Neutrophil (primary cell): ENCODE measurements at regions not wholly inside any gene's neighbourhood (a gene's known extent, or its start where the extent isn't known, plus 50 kb on each side); places are given as distances from the start of the nearest gene placed in this dataset.

Experiments
- H3K27ac ChIP-seq: fragments of 200-600 bp; sonication (generic); 2 replicates; pipeline ENCODE4 v1.5.1; 2016; ENCODE audit warnings: mild to moderate bottlenecking, moderate library complexity
- H3K27me3 ChIP-seq: fragments of 200-600 bp; sonication (generic); 2 replicates; pipeline ENCODE4 v1.6.0; 2016; ENCODE audit warnings: mild to moderate bottlenecking
- H3K36me3 ChIP-seq: fragments of 200-600 bp; sonication (generic); 2 replicates; pipeline ENCODE4 v1.5.1; 2017
- H3K4me1 ChIP-seq, 2 experiments: fragments of 200-600 bp in 1 of 2; sonication (generic) in 1 of 2; 1 replicate in 1 of 2; 2 replicates in 1 of 2; pipeline versions ENCODE4 v1.5.1 to v1.6.1; 2013 to 2016; ENCODE audit warnings: low read depth in 1 of 2, low read length in 1 of 2, mild to moderate bottlenecking in 1 of 2, moderate library complexity in 1 of 2; ENCODE audit not compliant: control insufficient read depth in 1 of 2, insufficient read depth in 1 of 2
- H3K4me3 ChIP-seq, 2 experiments: fragments of 200-600 bp in 1 of 2; sonication (generic) in 1 of 2; 1 replicate in 1 of 2; 2 replicates in 1 of 2; pipeline ENCODE4 v1.5.1; 2013 to 2016; ENCODE audit warnings: low read depth in 1 of 2, low read length in 1 of 2, mild to moderate bottlenecking in 1 of 2, moderate library complexity in 1 of 2
- H3K9me3 ChIP-seq: fragments of 200-600 bp; sonication (generic); 2 replicates; pipeline ENCODE4 v1.5.1; 2016
- TF ChIP-seq, protein P1 (sequence below): fragments of 200-600 bp; sonication (generic); IDR thresholded peaks from 2 replicates; pipeline ENCODE4 v1.5.1; 2016; ENCODE audit warnings: antibody characterized with exemption

DNA sequence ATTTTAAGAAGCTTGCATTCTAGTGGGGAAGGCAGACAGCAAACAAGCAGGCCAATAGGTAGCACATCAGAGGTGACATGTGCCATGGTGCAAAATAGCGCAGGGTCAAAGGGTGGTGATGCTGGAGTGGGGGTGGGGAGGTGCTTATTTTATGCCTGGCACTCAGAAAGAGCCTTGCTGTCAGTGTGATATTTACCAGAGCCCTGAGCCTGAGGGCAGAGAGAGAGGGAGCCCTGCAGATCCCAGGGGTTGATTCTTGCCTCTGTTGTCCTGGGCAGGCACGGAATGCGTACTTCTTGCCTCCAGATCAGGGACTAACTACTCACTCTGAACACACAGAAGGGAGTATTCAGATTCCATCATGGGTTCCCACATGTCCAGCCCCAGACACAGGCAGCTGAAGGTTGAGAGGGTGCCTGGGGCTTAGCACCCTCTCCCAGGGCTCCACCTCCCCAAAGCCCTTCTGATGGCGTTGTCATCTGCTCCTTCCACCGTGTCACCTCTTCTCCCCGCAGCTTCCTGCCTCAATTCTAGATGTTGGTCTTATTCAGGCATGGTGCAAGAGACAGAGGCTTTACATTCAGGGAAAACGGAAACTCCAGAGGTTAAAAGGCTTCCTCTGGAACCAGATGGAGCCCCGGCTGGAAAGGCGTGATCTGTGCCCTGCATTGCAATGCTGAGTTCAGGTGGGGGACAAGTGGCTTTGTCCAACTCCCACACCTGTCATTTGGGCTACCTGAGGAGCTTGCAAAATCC is 252.3 kb downstream of the HAUS1 start:
- Histone ChIP-seq H3K27me3 (no peaks in the 10 kb centered on the region), H3K36me3 (no peaks in the 10 kb centered on the region), H3K4me1 (no peaks in the 10 kb centered on the region), H3K27ac (no peak overlapping the region), H3K9me3 (no peaks in the 10 kb centered on the region), H3K4me3 (no peak overlapping the region)
- TF ChIP-seq, protein P1, sequence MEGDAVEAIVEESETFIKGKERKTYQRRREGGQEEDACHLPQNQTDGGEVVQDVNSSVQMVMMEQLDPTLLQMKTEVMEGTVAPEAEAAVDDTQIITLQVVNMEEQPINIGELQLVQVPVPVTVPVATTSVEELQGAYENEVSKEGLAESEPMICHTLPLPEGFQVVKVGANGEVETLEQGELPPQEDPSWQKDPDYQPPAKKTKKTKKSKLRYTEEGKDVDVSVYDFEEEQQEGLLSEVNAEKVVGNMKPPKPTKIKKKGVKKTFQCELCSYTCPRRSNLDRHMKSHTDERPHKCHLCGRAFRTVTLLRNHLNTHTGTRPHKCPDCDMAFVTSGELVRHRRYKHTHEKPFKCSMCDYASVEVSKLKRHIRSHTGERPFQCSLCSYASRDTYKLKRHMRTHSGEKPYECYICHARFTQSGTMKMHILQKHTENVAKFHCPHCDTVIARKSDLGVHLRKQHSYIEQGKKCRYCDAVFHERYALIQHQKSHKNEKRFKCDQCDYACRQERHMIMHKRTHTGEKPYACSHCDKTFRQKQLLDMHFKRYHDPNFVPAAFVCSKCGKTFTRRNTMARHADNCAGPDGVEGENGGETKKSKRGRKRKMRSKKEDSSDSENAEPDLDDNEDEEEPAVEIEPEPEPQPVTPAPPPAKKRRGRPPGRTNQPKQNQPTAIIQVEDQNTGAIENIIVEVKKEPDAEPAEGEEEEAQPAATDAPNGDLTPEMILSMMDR = no peak

DNA sequence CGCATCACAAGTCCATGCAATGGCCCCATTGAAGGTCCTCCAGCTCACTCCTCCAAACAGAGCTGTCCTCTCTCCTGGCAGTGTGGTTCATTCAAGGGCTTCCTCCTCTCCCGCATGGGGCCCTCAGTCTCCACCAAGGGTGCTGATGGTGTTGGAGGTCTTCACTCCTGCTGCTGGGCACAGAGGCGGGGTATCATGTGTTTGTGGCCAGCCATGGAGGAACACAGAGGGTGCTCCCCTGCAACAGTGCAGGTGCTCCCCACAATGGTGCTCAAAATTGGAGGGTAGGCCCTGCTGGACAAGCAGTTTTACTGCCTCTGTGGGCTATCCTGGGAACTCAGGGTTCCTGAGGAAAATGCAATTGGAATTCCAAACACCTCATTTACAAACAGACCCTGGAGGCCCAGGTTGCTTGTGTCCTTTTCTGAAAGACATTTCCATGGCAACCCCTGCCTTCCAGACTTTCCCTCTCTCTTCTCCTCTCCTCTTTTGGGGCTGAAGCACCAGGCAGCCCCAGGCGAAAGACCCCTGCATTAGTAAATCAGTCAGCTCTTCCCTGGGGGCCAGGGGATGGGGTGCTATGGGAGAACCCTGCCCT is 256.0 kb downstream of the HAUS1 start:
- H3K4me1 ChIP-seq = no peaks in the 10 kb centered on the region
- TF ChIP-seq, protein P1 = no peak
- H3K36me3 ChIP-seq = no peaks in the 10 kb centered on the region
- H3K4me3 ChIP-seq = no peak overlapping the region
- no peaks in the 10 kb centered on the region for H3K9me3 ChIP-seq
- peaks cover 7% of the 10 kb centered on the region for H3K27me3 ChIP-seq
- no peak overlapping the region for H3K27ac ChIP-seq

DNA sequence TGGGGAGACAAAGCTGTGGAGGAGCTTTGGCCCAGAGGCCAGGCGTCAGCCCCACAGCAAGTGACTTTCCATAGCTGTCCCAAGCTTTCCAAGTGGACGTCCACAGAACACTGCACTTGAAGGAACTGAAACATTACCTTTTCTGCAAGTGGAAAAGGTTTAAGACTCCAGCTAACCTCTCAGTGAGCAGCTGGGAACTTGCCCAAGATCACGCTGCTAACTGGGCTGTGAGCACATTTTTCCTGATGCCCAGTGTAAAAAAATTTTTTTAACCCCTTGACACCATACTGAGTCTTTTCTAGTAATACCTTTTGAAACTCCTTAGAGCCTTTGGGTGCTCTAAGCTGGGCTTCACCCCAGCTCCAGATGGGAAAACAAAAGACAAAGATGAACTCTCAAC is 256.7 kb downstream of the HAUS1 start:
- no peak overlapping the region for H3K27ac ChIP-seq
- H3K9me3 ChIP-seq = no peaks in the 10 kb centered on the region
- H3K27me3 ChIP-seq = peaks cover 7% of the 10 kb centered on the region
- H3K4me3 ChIP-seq = no peak overlapping the region
- TF ChIP-seq, protein P1 = no peak
- no peaks in the 10 kb centered on the region for H3K36me3 ChIP-seq
- H3K4me1 ChIP-seq = no peaks in the 10 kb centered on the region

DNA sequence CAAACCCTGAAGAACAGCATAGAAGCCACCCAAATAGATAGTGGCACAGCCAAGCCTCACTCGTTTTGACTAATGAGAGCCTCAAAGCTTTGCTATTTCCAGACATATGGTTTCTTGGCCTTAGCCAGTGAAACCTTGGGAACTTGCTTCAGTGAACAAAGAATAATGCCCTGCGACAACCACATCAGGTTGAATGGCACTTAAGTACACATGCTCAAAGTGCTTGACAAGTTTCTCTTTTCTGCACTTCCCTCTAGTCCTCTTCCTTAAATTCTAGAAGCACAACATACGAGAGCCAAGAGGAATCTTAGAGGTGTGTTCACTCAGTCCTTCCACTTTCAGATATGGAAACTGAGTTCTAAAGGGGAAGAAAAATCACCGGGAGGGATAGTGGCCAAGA is 258.3 kb downstream of the HAUS1 start:
- Histone ChIP-seq H3K27me3 (peaks cover 15% of the 10 kb centered on the region), H3K27ac (no peak overlapping the region), H3K4me1 (no peaks in the 10 kb centered on the region), H3K36me3 (no peaks in the 10 kb centered on the region), H3K9me3 (no peaks in the 10 kb centered on the region), H3K4me3 (no peak overlapping the region)
- TF ChIP-seq, protein P1 = no peak

DNA sequence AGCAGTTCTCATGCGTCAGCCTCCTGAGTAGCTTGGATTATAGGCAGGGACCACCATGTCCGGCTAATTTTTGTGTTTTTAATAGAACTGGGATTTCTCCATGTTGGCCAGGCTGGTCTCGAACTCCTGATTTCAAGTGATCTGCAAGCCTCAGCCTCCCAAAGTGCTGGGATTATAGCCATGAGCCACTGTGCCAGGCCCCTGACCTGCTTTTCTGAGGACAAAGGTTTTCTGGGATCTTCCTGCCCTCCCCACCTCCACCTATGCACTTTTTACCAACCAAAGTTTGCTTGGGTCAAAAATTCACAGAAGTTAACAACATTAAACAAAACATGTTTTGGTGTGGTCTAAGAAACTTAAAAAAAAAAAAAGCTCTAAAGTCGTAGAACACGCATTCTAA is 259.9 kb downstream of the HAUS1 start:
- TF ChIP-seq, protein P1 = no peak
- Histone ChIP-seq H3K4me3 (no peak overlapping the region), H3K27ac (no peak overlapping the region), H3K36me3 (no peaks in the 10 kb centered on the region), H3K27me3 (peaks cover 20% of the 10 kb centered on the region), H3K9me3 (no peaks in the 10 kb centered on the region), H3K4me1 (no peaks in the 10 kb centered on the region)
